K562 (cell line): ENCODE measurements at regions not wholly inside any gene's neighbourhood (a gene's known extent, or its start where the extent isn't known, plus 50 kb on each side); places are given as distances from the start of the nearest gene placed in this dataset.

Source experiments
- ATAC-seq: fragments of 200-7000 bp; cut with Tn5 transposase; 3 replicates; pipeline ENCODE4 v1.9.1; 2020; ENCODE audit warnings: moderate library complexity
- BruUV-seq: library from RNA; stranded (reverse); fragments of 400-500 nt; replicated peaks from 2 replicates; lab custom pipeline; 2021; lab: Mats Ljungman, UMichigan
- CTCF ChIA-PET: fragments of 300-600 bp; formaldehyde crosslinking; extraction: SDS; loops from one replicate; lab custom pipeline; 2021; ENCODE audit warnings: low intra/inter-chr PET ratio; lab: Yijun Ruan, JAX
- POLR2A ChIA-PET: fragments of 300-600, 350-650 bp; sonication (Branson Sonifier 250); formaldehyde crosslinking; extraction: SDS; loops from one replicate; lab custom pipeline; 2021; ENCODE audit warnings: antibody characterized with exemption, inconsistent platforms; lab: Yijun Ruan, JAX
- DNase-seq, 4 experiments: peaks; one replicate each; pipeline versions ENCODE4 v3.0.0 to v3.0.0-alpha.2; 2011 to 2018; ENCODE audit warnings: low spot score in 3 of 4, mixed read lengths in 3 of 4; ENCODE audit errors: extremely low read depth in 1 of 4
- FAIRE-seq: peaks from 2 replicates; lab custom pipeline; 2011; peaks lifted over from hg19 to GRCh38; lab: Jason Lieb, UNC
- H2AFZ ChIP-seq: 2 replicates; pipeline ENCODE4 v1.6.0; 2011; ENCODE audit warnings: low read depth, low read length, control low read depth, inconsistent platforms
- H3K27ac ChIP-seq: fragments of 200-600 bp; 3 replicates; pipeline ENCODE4 v1.8.0; 2011; ENCODE audit warnings: low read depth, mild to moderate bottlenecking, control low read depth, inconsistent platforms, low read length, moderate library complexity, mixed read lengths; ENCODE audit errors: extremely low read depth
- H3K27me3 ChIP-seq, 2 experiments: fragments of 300-600 bp in 1 of 2; 2 replicates in 1 of 2; 3 replicates in 1 of 2; pipeline versions ENCODE4 v1.6.0 to v1.8.0; 2011; ENCODE audit warnings: inconsistent platforms in 2 of 2, low read length in 2 of 2, mild to moderate bottlenecking in 1 of 2, mixed read lengths in 1 of 2, moderate library complexity in 1 of 2; ENCODE audit not compliant: control insufficient read depth in 2 of 2, insufficient read depth in 2 of 2
- H3K36me3 ChIP-seq: fragments of 300-600 bp; 3 replicates; pipeline ENCODE4 v1.8.0; 2011; ENCODE audit warnings: mild to moderate bottlenecking, low read length, inconsistent platforms; ENCODE audit not compliant: control insufficient read depth, insufficient read depth
- H3K4me1 ChIP-seq, 2 experiments: fragments of 200-600 bp in 1 of 2; replicated peaks in 1 of 2; 2 replicates in 1 of 2; 3 replicates in 1 of 2; pipeline versions ENCODE4 v1.5.1 to v1.8.0; 2011; ENCODE audit warnings: inconsistent platforms in 2 of 2, low read length in 2 of 2, mild to moderate bottlenecking in 1 of 2, mixed read lengths in 1 of 2, moderate library complexity in 1 of 2; ENCODE audit not compliant: control insufficient read depth in 2 of 2, insufficient read depth in 2 of 2
- H3K4me2 ChIP-seq: 2 replicates; pipeline ENCODE4 v1.6.1; 2011; ENCODE audit warnings: low read length, control low read depth, inconsistent platforms, mixed read lengths; ENCODE audit not compliant: insufficient read depth
- H3K4me3 ChIP-seq: fragments of 200-600 bp; sonication (generic), shearing (Covaris generic); 2 replicates; pipeline ENCODE4 v1.5.1; 2016; ENCODE audit warnings: control low read depth, inconsistent platforms
- H3K79me2 ChIP-seq: fragments of 200-600 bp; 3 replicates; pipeline ENCODE4 v1.8.0; 2011; ENCODE audit warnings: low read length, inconsistent platforms; ENCODE audit not compliant: control insufficient read depth, insufficient read depth
- H3K9ac ChIP-seq, 2 experiments: 2 replicates each; pipeline versions ENCODE4 v1.6.0 to v1.6.1; 2011; ENCODE audit warnings: low read depth in 2 of 2, low read length in 2 of 2, control low read depth in 1 of 2, inconsistent platforms in 1 of 2, mild to moderate bottlenecking in 1 of 2, mixed read lengths in 1 of 2; ENCODE audit not compliant: insufficient read depth in 1 of 2
- H3K9me1 ChIP-seq: one replicate; pipeline ENCODE4 v1.6.0; 2011; ENCODE audit warnings: inconsistent platforms, mild to moderate bottlenecking, low read length, moderate library complexity; ENCODE audit not compliant: control insufficient read depth, insufficient read depth
- H3K9me3 ChIP-seq: replicated peaks from 2 replicates; pipeline ENCODE4 v1.5.1; 2011; ENCODE audit warnings: low read depth, low read length, inconsistent platforms; ENCODE audit not compliant: control insufficient read depth, insufficient read depth
- H4K20me1 ChIP-seq: replicated peaks from 2 replicates; pipeline ENCODE4 v1.6.1; 2011; ENCODE audit warnings: low read length, inconsistent platforms, mixed read lengths; ENCODE audit not compliant: control insufficient read depth, insufficient read depth
- BRD9 ChIP-seq: fragments of 450-650 bp; IDR thresholded peaks from 2 replicates; pipeline ENCODE4 v1.6.1; 2018; ENCODE audit warnings: low read depth; ENCODE audit not compliant: partially characterized antibody
- E2F1 ChIP-seq: sonication (generic); formaldehyde crosslinking; IDR thresholded peaks from 2 replicates; pipeline ENCODE4 v1.8.1; 2023; ENCODE audit warnings: mild to moderate bottlenecking, missing genetic modification reagents, moderate library complexity
- GATAD2B ChIP-seq: fragments of 450-650 bp; IDR thresholded peaks from 2 replicates; pipeline ENCODE4 v1.6.1; 2017; ENCODE audit warnings: mild to moderate bottlenecking, borderline replicate concordance
- MEF2D ChIP-seq: conservative IDR thresholded peaks from 2 replicates; pipeline ENCODE4 v1.6.1; 2016; ENCODE audit warnings: low read depth, missing genetic modification characterization, missing compliant biosample characterization
- NR1H2 ChIP-seq: sonication (generic); formaldehyde crosslinking; IDR thresholded peaks from 2 replicates; pipeline ENCODE4 v1.4.0; 2020; ENCODE audit warnings: mild to moderate bottlenecking, missing genetic modification reagents
- POLR2G ChIP-seq: fragments of 200-400 bp; formaldehyde crosslinking; IDR thresholded peaks from 2 replicates; pipeline ENCODE4 v1.6.1; 2017; ENCODE audit warnings: low read depth, mild to moderate bottlenecking, antibody characterized with exemption, low read length, moderate library complexity
- PURB ChIP-seq: sonication (generic); formaldehyde crosslinking; IDR thresholded peaks from 2 replicates; pipeline ENCODE4 v1.9.0; 2021; ENCODE audit warnings: low read depth, mild to moderate bottlenecking, missing genetic modification reagents
- RFX7 ChIP-seq: fragments of 250-450 bp; sonication (Bioruptor Pico); IDR thresholded peaks from 2 replicates; pipeline ENCODE4 v1.5.1; 2021; ENCODE audit warnings: mild to moderate bottlenecking
- SRSF7 ChIP-seq: fragments of 200-400 bp; formaldehyde crosslinking; optimal IDR thresholded peaks from 2 replicates; pipeline ENCODE3; 2017; ENCODE audit warnings: mild to moderate bottlenecking, low read depth, low read length
- STAT5B ChIP-seq: fragments of 250-450 bp; sonication (Bioruptor Pico); IDR thresholded peaks from 2 replicates; pipeline ENCODE4 v1.8.0; 2021; ENCODE audit warnings: mild to moderate bottlenecking, inconsistent platforms
- WGBS: fragments of 100-300 bp; shearing (Covaris generic); methylation state at CpG from one replicate; pipeline ENCODE4 v1.1.6; 2016; ENCODE audit warnings: low coverage, mixed read lengths; ENCODE audit not compliant: insufficient coverage; ENCODE audit errors: missing lambda C conversion rate; 5-methylcytosine and 5-hydroxymethylcytosine counted together
- in situ Hi-C: fragments of 300-500 bp; cut with MboI; formaldehyde crosslinking; loops from 4 replicates; pipeline ENCODE4 v1.15.0; 2018; ENCODE audit warnings: inconsistent platforms, mixed read lengths
- intact Hi-C: fragments of 100-400 bp; cut with micrococcal nuclease; formaldehyde crosslinking; loops from 2 replicates; pipeline ENCODE4 v1.14.2; 2022
- TF ChIP-seq, protein P1 (sequence below): fragments of 250-450 bp; sonication (Bioruptor Pico); IDR thresholded peaks from 2 replicates; pipeline ENCODE4 v1.8.0; 2021; ENCODE audit warnings: moderate library complexity, mild to moderate bottlenecking, inconsistent platforms

- 3% methylated on average over 6 of the region's 6 CpGs for whole genome bisulfite sequencing
- no peak overlapping the region for H3K4me3 ChIP-seq
- no peaks in the 10 kb centered on the region for H3K79me2 ChIP-seq
- H3K9me1 ChIP-seq, result no peaks in the 10 kb centered on the region
- H3K27ac ChIP-seq, result no peak overlapping the region
- TF ChIP-seq RFX7 (CRISPR knock-in tag), result no peak
- TF ChIP-seq POLR2G, result no peak
- TF ChIP-seq NR1H2 (CRISPR knock-in tag), result no peak
- TF ChIP-seq BRD9, result no peak
- no peaks in the 10 kb centered on the region for H3K4me1 ChIP-seq
- H3K9ac ChIP-seq, result no peak overlapping the region
- ATAC-seq (no peak), FAIRE-seq (no peak), DNase-seq (no peak)
- ChIA-PET POLR2A (no interaction called here), CTCF (no interaction called here)
- no peaks in the 10 kb centered on the region for H3K27me3 ChIP-seq
- no peak overlapping the region for H2AFZ ChIP-seq
- H3K36me3 ChIP-seq, result no peaks in the 10 kb centered on the region
- BruUV-seq, result no TSS peak
- intact Hi-C loops, result no loop called here
- H3K4me2 ChIP-seq, result no peak overlapping the region
- in situ Hi-C loops, result no loop called here
- no peaks in the 10 kb centered on the region for H4K20me1 ChIP-seq
- H3K9me3 ChIP-seq, result no peaks in the 10 kb centered on the region
Observed at GRCh38 chr15:24862726-24863521, 91.9 kb upstream of the SNRPN start.

DNA sequence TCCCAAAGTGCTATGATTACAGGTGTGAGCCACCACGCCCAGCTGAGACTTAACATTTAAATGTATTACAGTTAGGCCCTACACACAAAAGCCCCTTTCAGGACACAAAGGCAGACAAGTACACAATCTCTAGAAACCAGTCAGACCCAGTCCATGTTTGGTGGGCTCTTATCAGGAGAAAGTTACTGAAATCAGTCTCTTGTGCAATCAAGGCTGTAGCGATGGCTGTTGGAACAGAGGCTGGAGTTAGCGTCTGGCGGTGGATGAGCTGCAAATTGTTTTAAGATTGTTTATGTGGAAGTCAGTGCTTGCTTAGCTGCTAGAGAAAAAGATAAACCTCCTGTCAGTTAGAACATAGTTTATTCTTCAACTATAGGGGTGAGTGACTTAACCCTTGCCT, 89.5 kb upstream of the SNRPN start:
- Histone ChIP-seq H3K4me2 (no peak overlapping the region), H3K4me3 (no peak overlapping the region), H3K9ac (no peak overlapping the region), H3K9me1 (no peaks in the 10 kb centered on the region), H4K20me1 (no peaks in the 10 kb centered on the region), H2AFZ (no peak overlapping the region), H3K4me1 (no peaks in the 10 kb centered on the region), H3K36me3 (no peaks in the 10 kb centered on the region), H3K27me3 (no peaks in the 10 kb centered on the region), H3K27ac (no peak overlapping the region), H3K9me3 (no peaks in the 10 kb centered on the region), H3K79me2 (no peaks in the 10 kb centered on the region)
- intact Hi-C loops (no loop called here), in situ Hi-C loops (no loop called here)
- DNase-seq (no peak), FAIRE-seq (no peak), ATAC-seq (no peak)
- BruUV-seq, result no TSS peak
- WGBS, result 0% methylated on average over 4 of the region's 4 CpGs
- TF ChIP-seq PURB (CRISPR knock-in tag) (no peak), SRSF7 (no peak), E2F1 (CRISPR knock-in tag) (no peak), MEF2D (tag) (no peak), STAT5B (no peak), GATAD2B (no peak)
- TF ChIP-seq, protein P1, sequence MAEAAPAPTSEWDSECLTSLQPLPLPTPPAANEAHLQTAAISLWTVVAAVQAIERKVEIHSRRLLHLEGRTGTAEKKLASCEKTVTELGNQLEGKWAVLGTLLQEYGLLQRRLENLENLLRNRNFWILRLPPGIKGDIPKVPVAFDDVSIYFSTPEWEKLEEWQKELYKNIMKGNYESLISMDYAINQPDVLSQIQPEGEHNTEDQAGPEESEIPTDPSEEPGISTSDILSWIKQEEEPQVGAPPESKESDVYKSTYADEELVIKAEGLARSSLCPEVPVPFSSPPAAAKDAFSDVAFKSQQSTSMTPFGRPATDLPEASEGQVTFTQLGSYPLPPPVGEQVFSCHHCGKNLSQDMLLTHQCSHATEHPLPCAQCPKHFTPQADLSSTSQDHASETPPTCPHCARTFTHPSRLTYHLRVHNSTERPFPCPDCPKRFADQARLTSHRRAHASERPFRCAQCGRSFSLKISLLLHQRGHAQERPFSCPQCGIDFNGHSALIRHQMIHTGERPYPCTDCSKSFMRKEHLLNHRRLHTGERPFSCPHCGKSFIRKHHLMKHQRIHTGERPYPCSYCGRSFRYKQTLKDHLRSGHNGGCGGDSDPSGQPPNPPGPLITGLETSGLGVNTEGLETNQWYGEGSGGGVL (CRISPR knock-in tag), result no peak
- ChIA-PET CTCF (no interaction called here), POLR2A (interaction anchor here (0.6 kb wide), 1 partner anchor 613 kb away, joined by 3 read pairs; no protein-coding TSS in a partner anchor)
